ENCODE measurements at regions not wholly inside any gene's neighbourhood (a gene's known extent, or its start where the extent isn't known, plus 50 kb on each side); places are given as distances from the start of the nearest gene placed in this dataset.
"Not testable (repeated sequence)": the region's sequence is repeated elsewhere in the genome, so short reads cannot be mapped to it uniquely, and the experiment has no call there.

DNA sequence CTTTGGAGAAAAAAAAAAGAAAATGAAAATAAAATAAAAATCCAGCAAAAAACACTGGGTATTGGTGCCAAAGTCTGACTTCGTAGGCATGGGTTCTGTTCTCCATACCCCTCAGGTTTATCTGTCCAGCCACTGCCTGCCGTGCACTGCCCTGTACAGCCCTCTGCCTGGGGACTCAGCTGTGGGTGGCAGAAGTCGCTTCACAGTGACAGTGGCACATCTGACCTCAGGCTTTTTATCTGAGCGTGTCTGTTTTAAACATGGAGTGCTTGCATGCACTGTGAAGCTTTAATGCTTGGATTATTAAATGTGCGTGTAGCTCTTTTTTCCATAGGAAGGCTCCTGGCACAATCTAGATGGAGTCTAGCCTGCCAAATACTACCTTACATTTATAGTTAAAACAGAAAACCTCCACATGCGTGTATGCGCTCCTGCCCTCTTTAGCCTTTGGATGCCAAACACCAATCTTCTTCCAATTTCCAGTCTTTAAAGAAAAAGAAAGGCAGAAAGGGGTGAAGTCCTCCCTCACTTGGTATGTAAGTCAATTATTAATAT, 375.5 kb downstream of the UTRN start:
- DNase-seq, result no peak

DNA sequence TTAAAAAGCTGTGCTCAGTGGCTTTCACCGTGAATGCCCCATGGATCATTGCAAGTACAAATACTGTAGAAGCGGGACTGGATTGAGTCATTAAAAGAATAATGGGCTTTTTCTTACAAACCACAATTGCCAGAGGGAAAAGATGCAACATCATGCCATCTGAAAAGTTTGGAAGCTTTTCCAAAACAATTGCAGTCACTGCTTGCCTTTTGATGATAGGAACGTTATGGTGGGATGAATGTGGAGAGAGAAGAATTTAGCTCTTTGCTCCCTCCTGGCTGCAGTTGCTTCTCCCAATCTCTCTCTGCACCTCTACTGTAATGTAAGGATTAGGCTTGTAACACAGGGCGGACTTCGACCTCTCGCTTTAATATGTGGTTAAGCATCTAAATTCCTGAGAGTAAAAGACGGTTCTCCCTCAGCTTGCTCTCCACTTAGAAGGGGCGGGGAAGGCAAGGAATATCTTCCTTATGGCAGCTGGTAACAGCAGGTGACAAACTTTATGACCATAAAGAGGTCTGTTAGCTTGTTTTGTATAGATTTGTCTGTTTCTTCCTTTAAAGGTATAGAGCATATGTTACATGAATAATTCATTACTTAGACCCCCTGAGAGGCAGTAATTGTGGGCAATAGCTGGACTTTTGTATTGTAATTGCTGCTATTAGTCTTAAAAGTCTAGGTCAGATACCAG, 376.1 kb downstream of the UTRN start:
- DNase-seq, result no peak

DNA sequence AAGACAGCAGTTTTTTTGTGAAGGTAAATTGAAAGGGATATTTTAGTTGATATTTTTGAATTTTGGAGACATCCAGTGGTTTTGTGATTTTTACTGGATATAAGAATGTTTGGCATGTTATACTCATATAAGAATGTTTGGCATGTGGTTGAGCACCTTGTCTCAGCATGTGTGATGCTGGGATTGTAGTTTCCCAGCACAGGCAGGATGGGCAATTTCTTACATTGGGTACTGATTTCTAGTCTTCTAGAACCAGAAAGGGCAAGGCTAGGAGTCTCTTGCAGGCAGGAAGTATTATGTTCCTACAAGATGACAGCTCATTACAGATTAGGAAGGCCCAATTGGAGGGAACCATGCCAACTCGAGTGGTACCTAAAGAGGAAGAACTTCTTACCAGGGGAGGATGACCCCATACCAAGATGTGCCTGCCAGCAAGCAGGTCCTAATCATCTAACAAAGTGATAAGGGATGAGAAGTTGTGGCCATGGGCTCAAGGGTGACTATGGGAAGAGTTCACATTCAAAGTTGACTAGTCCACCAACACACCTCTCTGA, 377.8 kb downstream of the UTRN start:
- DNase-seq, result no peak

DNA sequence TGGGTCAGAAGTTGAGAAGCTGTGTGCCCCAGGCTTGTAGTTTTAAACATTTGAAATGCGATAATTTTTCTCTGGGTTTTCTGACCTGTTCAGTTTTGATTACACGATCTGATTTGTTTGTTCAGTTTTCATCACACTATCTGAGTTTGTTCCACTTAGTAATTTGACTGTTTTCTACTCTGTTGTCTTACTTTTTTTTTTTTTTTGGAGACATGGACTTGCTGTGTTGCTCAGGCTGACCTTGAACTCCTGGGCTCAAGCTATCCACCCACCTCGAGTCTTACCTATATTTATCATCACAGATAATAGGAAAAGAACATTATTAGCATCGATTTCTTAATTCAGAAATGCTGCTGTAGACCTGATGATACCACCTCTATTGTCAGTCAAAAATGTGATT, 379.1 kb downstream of the UTRN start:
- DNase-seq, result no peak

DNA sequence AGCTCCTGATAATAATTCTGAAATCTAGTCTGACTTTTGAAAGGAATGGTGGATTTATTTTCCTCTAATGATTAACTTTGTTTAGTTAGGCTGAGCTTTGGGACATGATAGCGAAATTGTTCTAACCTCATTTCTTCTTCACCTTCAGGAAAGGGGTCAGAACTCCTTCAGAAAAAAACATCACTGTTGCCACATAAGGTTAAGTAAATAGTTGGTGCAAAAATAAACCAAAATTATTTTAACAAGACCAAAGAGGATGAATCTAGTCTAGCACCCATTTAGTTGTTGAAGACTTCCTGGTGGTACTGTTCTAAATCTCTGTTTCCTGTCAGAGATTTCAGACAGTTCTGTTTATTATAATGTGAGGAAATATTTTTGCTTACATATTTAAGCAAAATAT, 379.8 kb downstream of the UTRN start:
- DNase-seq, result no peak

DNA sequence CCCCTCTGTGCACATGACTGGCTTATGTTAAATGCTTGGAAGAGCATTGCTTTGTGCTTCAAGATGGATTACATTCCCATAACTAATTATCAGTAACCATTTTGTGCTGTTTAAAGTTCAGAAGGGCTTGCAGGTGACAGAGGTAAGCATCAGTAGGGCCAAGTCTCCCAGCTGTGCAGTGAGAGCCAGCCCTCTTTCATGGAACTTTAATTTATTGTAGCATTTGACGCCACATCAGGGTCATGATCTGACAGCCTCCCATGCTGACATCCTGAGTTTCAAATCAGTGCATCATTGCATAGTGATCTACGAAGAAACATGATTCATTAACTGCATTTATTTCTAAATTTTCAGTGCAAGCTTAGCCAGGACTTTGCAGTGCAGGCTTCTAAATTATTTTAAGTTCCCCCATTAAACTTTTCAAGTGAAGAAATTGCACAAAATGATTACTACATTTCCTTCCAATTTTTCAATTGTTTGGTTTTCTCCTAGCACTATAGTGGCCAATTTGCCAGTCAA, 380.9 kb downstream of the UTRN start:
- no peak for DNase-seq

DNA sequence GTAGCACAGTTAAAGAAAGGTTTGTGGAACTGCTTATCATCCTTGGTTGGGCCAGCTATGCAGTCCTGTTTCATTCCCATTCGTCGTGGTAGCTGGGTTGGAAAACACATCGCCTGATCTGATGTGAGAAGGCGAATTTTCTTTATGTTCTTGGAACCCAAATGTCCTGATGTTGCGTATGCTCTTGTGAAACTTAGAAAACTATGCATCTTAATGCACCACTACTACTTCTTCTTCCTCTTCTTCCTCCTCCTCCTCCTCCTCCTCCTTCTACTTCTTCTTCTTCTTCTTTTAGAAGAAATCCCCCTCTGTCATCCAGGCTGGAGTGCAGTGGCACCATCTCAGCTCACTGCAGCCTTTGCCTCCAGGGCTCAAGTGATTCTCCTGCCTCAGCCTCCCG, 381.6 kb downstream of the UTRN start:
- DNase-seq, result no peak

DNA sequence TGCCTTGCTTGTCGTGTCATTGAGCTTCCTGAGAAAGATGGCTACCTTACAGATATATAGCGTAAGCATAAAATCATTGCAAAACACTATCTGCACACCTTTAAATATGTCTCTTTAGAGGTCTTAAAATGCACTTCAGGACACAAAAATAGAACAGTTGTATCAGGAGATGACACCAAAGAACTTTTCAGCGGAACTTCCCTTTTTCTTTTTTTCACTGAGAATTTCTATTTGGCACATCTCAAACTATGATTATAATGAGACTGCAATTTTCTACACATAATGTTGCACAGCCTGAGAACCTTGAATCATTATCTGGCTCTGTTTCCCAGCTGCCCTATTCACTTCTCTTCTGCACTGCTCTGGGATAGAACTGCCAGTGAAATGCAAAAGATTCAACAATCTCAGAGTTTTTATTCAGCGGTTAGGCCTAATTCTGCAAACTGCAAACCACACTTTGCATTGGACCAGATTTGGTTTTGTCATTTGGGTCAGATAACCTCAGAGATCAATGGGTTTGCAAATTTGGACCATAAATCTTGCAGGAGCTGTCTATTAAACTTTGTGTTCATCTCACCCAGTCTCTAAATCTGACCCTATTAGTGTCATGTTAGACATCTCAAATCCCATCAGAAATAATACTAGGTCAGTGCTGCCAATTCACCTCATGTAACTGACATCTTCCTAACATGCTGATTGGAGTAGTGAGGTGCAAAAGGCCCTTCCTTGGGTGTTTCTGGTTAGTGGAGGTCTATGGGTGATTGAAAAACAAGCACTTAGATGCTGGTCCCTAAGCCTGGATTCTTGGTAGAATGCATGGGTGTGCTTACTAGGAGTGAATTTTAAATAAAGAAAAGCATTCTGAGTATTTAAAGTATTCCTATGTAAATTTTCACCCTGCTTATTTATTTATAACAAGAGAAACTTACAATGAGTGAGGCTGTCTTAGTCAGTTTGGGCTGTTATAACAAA, 382.7 kb downstream of the UTRN start:
- no peak for DNase-seq

DNA sequence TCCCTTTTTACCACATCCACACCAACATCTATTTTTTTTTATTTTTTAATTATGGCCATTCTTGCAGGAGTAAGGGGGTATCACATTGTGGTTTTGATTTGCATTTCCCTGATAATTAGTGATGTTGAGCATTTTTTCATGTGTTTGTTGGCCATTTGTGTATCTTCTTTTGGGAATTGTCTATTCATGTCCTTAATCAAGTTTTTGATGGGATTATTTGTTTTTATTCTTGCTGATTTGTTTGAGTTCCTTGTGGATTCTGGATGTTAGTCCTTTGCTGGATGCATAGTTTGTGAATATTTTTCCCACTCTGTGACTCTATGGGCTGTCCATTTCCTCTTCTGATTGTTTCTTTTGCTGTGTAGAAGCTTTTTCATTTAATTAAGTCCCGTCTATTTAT, 385.1 kb downstream of the UTRN start:
- DNase-seq, result not testable (repeated sequence)

DNA sequence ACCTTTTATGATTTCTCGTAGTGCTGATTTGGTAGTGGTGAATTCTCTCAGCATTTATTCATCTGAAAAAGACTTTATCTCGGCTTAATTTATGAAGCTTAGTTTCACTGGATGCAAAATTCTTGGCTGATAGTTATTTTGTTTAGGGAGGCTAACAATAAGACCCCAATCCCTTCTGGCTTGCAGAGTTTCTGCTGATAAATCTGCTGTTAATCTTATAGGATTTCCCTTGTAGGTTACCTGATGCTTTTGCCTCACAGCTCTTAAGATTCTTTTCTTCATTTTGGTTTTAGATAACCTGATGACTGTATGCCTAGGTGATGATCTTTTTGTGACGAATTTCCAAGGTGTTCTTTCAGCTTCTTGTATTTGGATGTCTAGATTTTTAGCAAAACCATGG, 388.7 kb downstream of the UTRN start:
- no peak for DNase-seq

DNA sequence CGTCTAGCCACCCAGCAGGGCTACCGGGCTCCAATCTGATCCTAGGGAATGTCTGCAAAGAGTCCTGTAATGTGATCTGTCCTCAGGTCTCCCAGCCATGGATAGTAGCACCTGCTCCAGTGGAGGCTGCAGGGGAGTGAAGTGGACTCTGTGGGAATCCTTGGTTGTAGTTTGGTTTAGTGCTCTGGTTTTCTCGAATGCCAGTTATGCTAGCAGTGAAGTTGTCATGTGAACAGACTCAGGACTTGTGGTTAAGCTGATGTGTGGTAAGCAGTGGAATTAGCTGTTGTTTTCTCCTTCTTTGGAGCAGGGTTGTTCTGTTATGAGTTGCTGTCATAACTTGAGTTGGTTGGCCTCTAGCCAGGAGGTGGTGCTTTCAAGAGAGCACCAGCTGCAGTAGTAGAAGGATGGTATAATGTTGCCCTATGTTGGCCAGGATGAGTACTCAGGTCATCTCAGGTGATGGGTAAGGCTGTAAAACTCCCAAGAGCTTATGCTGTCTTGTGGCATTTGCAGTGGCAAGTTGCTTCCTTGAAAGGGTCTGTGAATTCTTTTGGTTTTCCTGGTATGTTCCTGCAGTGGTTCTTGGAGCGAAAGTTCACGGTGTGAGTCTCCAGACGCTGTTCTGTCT, 390.2 kb downstream of the UTRN start:
- no peak for DNase-seq

DNA sequence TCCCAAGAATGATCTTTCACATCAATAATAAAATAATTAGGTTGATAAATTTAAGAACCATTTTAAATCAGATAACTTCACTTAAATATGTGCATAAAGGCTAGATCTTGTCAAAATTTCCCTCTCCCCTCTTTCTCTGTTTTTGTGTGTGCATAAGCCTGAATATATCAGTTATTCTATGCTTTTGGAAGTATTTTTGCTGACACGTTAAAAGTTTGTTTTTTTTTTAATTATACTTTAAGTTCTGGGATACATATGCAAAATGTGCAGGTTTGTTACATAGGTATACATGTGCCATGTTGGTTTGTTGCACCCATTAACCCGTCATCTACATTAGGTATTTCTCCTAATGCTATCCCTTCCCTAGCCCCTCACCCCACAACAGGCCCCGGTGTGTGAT, 391.2 kb downstream of the UTRN start:
- DNase-seq, result not testable (repeated sequence)

DNA sequence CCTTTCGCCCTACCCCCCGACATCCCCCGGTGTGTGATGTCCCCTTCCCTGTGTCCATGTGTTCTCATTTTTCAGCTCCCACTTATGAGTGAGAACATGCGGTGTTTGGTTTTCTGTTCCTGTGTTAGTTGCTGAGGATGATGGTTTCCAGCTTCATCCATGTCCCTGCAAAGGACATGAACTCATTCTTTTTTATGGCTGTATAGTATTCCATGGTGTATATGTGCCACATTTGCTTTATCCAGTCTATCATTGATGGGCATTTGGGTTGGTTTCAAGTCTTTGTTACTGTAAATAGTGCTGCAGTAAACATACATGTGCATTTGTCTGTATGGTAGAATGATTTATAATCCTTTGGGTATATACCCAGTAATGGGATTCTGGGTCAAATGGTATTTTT, 392.1 kb downstream of the UTRN start:
- not testable (repeated sequence) for DNase-seq

DNA sequence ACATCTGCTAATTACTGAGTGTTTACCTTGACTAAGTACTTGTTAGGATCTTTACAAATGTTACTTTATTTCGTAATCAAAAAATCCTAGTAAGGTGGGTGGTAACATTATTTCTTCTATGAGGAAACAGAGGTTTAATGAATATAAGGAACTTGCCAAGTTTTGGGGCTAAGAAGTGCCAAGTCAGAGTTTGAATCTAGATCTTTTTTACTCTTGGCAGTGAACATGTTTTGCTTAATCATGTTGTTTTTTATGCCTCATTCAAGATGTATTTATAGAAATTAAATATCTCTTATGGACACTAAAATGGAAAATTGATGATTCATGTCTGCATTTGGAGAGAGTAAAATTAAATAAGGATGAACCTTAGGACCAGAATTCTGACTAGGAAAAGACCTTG, 393.7 kb downstream of the UTRN start:
- DNase-seq, result no peak

DNA sequence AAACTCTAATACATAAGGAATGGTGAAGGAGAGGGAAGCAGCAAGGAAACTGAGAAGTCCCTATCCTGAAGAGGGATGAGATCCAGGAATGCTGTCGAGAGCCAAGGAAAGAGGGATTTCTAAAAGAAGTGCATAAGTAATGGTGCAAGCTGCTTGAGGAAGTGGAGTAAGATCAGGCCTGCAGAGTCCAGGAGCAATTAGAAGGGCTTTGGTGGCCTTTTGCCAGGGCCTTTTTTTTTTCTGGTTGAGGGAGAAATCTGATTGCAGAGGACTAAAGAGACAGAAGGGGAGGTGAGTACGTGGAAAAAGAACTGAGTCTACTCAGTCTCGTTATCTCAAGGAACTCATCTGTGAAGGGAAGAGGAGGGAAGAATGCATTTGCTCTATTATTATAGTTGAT, 396.2 kb downstream of the UTRN start:
- DNase-seq, result no peak

DNA sequence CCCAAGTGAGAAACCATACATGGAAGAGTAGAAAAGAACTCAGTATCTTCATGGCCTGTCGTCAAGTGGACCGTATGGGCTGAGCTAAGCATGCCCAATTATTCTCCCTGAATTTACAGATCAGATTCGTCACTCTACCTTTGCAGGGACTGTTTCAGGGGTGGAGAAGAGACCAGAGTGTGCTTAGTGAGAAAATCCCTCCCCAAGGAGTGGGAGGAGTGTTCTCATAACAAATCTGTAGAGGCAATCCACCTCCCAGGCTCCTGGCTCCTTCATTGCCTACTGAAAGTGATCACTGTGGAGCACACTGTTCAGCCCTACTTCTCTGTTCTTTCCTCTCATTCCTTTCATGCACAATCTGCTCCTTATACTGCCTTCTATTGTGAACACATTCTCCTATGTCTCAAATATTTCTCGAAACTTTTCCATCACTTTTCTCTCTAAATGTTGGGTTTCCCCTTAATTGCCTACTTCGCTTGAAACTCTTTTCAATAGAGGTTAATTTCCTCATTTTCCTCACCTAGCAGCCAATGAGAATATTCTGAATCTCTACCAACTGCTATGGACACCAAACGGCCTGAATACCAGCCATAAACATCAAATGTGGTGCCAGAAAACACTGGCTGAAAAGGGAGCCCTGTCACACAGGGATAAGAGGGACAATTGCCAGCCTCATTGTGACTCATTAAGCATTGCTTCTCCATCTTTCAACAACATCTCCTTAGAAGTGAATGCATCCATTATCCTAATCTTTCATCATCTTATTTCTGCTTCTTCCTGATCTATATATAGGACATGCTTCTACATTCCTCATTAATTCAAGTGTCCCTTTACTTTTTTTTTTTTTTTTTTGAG, 398.3 kb downstream of the UTRN start:
- no peak for DNase-seq

DNA sequence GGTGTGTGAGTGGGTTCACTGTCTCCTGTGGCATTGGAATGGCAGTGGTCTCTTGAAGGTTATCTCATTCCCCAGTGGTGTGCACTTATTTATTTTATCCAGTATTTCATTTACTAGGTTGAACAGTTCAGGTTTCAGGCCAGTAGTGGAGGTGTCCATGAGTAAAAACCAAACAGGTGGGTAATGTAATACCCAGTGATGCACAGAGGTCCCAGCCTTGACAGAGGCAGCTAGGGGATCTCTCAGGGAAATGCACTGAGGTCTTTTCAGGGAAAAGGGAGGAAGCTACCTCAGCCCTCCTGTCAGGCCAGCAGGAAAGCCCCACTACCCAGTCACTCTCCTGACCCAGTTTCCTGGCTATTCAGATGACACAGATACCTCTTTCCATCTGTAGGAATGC, 403.6 kb downstream of the UTRN start:
- no peak for DNase-seq

DNA sequence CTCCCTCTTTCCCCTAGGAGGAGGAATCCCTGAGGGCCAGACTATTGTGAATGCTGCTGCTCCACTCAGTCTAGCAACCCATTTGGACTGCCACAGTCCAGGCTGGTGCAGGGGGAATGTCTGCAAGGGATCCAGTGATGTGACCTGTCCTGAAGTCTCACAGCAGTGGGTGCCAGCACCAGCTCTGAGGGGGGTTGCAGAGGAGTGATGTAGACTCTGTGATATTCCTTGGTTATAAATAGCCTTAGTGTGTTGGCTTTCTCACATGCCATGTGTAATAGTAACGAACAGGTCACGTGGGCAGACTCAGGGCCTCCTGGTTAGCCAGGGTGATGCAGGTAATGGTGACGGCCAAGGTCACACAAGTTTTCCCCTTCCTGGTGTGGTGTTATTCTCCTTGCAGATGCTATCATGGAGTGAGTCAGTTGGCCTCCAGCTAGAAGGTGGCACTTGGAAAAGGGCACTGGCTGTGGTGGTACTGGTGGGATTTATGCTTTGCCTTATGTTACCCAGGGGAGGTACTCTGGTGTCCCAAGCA, 404.4 kb downstream of the UTRN start:
- no peak for DNase-seq

DNA sequence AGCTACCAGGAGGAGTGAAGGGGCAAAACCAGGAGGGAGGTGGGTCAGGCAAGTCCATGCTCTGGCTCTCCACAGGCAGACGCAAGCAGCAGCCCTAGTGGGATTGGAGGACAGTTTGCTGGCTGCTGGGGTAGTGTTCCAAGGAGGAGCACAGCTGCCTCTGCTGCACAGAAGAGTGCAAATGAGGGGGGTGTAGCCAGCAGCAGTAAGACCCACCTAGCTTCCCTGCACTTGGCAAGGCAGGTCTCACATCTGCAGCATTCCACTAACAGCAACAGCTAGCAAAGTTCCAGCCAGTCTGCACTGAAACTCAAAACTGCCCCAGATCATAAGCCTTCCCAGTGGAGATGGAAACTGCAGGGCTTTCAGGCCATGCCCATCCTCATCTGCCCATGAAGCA, 405.0 kb downstream of the UTRN start:
- DNase-seq, result no peak

DNA sequence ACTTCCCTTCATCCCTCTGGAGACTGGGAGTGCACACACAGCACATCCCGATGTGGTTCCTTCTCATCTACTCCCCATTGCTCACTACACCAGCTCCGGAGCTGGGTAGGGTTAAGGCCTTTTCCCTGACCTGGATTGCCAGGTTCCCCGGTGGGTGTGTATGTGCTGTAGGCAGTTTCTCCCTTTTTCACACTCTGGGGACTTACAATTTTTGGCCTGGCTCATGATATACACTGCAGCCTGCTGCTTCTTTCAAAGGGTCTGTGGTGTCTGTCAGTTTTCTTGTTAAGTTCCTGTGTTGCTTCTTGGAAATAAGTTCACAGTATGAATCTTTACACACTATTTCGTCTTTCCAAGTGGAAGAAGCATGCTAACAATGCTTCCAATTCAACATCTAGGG, 405.5 kb downstream of the UTRN start:
- no peak for DNase-seq

DNA sequence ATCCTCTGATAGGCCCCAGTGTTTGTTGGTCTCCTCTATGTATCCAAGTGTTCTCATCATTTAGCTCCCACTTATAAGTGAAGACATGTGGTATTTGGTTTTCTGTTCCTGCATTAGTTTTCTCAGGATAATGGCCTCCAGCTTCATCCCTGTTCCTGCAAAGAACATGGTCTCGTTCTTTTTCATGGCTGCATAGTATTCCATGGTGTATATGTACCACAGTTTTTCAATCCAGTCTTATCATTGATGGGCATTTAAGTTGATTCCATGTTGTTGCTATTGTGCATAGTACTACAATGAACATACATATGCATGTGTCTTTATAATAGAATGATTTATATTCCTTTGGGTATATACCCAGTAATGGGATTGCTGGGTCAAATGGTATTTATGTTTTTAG, 406.9 kb downstream of the UTRN start:
- not testable (repeated sequence) for DNase-seq

Data from NCI-H1694 treated with DMSO at 0.1 percent for 48 hours (cell line).